T47D (cell line): ENCODE measurements at regions not wholly inside any gene's neighbourhood (a gene's known extent, or its start where the extent isn't known, plus 50 kb on each side); places are given as distances from the start of the nearest gene placed in this dataset.
A peak's percentile ranks its signal among the peaks of the same experiment; 100 is the strongest.
"Not testable (repeated sequence)": the region's sequence is repeated elsewhere in the genome, so short reads cannot be mapped to it uniquely, and the experiment has no call there.

Experiments
- DNase-seq, 2 experiments: peaks; one replicate each; pipeline versions ENCODE4 v3.0.0 to v3.0.0-alpha.2; 2011 to 2012; ENCODE audit warnings: low read depth in 1 of 2, low spot score in 1 of 2
- JUND ChIP-seq: IDR thresholded peaks from 2 replicates; pipeline ENCODE4 v1.6.1; 2012; ENCODE audit warnings: low read depth
- in situ Hi-C: cut with HindIII; loops from 2 replicates; pipeline ENCODE4 v1.10.0; 2016; ENCODE audit warnings: low sequenced_read_pairs, low pct_unique_long_range_greater_than_20kb

- TF ChIP-seq JUND, result no peak
- in situ Hi-C loops, result no loop called here
- DNase-seq, result no peak
These were observed 104.3 kb downstream of the APIP start for GRCh38 chr11:34811858-34812257.

DNA sequence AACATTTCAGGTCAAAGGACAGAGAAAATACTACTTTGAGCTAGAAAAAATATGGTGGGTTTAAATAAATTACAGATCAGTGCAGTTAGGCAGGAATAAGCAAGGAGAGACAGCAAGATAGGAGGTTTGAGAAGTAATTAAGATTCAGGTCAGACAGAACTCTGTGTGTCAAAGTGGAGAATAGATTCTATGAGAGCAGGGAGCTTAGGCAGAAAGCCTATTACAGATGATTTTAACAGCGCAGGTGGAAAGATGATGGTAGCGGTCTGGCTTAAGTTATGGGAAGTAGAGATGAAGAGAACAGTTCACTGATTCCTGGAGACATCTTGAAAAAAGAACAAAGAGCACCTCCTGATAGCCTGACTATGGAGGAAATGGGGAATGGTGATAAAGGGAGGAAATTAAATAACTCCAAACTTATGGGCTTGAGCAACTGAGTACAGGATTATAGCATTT lies 106.0 kb downstream of the APIP start:
- no peak for TF ChIP-seq JUND
- no peak for DNase-seq
- in situ Hi-C loops, result no loop called here

DNA sequence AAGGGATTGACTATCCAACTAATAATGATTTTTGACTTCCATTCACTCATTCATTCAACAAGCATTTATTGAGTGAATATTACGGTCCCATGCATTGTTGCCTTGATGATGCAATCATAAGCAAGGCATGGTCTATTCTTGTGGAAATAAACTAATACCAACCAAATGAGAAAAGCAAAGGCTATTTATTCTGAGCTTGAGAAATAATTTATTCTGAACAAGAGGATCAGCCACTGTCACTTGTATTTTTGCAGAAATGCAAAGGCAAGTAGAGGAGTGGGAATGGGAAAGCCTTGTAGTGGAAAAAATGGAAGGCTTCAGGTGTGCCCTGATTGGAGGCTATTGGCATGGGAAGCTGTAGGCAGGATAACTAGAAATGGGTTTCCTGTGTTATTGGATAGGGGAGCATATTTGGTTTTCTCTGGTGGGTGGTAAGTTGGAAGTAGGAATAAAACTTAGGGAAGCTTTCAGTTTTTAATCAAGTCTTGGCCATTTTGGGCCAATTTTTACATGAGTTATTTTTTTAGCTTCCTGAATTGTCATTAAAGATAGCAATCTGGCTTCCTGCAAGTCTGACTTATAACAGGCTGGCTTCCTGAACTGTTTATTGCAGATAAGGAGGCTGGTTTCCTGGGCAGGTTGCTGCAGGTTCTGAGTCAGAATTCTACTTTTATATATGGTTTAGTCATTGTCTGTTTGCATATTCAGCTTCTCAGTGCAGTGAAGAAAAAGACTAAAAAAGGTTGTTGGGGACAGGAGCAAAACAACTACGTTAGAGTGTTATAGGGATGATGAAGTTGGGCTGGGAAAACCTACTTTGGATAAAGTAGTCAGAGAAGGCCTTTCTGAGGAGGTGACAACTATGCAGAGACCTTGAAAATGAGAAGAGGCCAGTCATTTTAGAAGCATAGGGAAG lies 106.7 kb downstream of the APIP start:
- in situ Hi-C loops, result no loop called here
- DNase-seq, result no peak
- no peak for TF ChIP-seq JUND

GRCh38 chr11:34806875-34807274 lies 109.3 kb downstream of the APIP start:
- TF ChIP-seq JUND, result no peak
- no peak for DNase-seq
- in situ Hi-C loops, result no loop called here

- DNase-seq, result no peak
- no peak for TF ChIP-seq JUND
- in situ Hi-C loops, result no loop called here
These were observed 110.2 kb downstream of the APIP start for GRCh38 chr11:34805937-34806336.

- no peak for TF ChIP-seq JUND
- DNase-seq, result no peak
- in situ Hi-C loops, result no loop called here
These were observed 116.3 kb downstream of the APIP start for GRCh38 chr11:34799848-34800247.

DNA sequence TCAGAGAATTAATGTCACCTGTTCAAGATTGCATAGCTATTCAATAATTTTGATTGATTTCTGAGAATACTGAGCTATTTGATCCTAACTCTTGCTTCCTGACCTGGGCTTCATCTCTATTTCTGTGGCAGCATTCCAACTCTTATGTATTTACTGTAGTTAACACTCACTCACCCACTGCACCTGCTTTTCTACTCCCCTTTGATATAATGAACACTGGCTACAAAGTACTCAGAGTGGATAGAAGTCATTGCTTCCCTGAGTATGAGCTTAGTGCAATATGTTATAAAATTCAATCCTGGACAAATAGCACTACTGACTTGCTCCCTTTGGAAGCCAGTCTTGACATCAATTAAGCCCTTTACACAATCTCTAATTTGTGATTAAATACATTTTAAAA lies 117.2 kb downstream of the APIP start:
- no peak for DNase-seq
- in situ Hi-C loops, result no loop called here
- TF ChIP-seq JUND, result no peak

GRCh38 chr11:34797497-34797896 lies 118.7 kb downstream of the APIP start:
- DNase-seq, in situ Hi-C loops: not testable (repeated sequence)

DNA sequence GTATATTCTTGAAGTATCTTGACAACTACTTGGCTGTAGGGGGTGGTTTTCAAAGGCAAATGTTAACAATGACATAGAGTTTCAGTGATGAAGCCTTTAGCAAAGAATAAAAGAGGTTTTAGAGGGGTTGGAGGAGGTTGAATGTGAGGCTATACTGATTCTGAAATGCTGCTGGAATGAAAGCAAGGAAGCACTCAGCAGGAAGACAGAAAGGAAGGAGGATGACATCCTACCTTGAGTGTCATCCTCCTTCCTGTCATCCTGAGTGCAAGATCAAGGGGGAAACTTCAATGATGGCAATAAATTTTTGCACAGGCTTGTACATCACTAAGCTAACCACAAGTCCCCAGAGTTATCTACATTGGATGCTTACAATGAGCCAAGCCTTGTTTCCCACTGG lies 120.5 kb downstream of the APIP start:
- in situ Hi-C loops, result no loop called here
- no peak for TF ChIP-seq JUND

GRCh38 chr11:34794696-34795095 lies 121.5 kb downstream of the APIP start:
- no peak for TF ChIP-seq JUND
- in situ Hi-C loops, result no loop called here
- no peak for DNase-seq

More for the DNA sequence above, 120.5 kb downstream of the APIP start:
- no peak for DNase-seq

GRCh38 chr11:34793666-34794065 lies 122.5 kb downstream of the APIP start:
- in situ Hi-C loops, result no loop called here
- TF ChIP-seq JUND, result no peak
- no peak for DNase-seq

DNA sequence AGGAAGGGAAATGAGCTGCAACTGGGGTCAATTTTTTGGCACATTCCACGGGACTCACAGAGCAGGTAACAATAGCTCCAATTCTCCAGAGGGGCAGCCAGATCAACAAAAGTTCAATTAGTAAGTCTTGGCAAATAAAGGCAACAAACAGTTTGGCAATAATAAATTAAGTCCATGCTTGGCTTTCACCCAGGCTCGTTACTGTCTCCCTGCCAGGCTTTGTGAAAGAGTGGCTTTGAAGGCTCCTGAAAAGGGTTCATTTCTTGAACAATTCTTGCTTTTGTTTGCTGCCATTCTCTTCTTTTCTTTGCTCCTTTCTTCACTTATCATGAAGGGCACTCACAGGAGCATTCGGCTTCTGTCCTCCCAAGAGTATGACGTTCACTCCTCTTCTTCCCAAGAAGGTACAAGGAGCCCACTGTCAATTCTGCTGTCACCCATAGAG lies 123.3 kb downstream of the APIP start:
- TF ChIP-seq JUND, result no peak
- in situ Hi-C loops, result no loop called here
- DNase-seq, result peak in 1 of 2 experiments; percentile 43

DNA sequence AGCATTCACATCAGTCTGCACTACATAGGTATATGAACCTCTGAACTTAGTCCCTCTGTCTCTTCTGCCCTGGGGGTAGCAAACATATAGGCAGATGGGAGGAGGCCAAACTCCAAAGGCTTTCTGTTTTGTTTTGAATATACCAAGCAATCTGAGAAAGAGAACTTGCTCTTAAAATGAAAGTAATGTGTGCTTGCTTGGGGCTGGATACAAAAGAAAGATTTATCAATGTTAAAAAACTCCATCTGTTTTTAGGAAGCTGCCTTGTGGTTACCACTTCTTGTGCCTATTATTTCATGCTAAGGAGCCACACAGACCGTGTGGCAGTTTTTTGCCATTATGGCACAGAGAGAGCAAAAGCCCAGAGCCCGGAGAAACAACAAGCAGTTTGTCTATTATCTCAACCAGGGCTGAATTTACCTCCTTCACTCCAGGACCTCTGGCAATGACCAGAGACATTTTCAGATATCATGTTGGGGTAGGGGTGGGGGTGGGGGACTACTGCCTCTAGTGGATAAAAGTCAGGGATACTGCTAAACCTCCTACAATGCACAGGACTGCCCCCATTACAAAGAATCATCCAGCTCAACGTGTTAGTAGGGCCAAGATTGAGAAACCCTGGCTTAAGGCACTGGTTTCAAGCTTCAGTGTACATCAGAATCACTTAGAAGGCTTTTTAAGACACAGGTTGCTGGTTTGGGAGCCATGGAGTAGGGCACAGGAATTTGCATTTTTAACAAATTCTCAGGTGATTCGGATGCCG lies 124.2 kb downstream of the APIP start:
- in situ Hi-C loops, result no loop called here
- no peak for DNase-seq
- no peak for TF ChIP-seq JUND
